ENCODE measurements at regions not wholly inside any gene's neighbourhood (a gene's known extent, or its start where the extent isn't known, plus 50 kb on each side); places are given as distances from the start of the nearest gene placed in this dataset.

GRCh38 chr2:5183031-5183430, 509.2 kb upstream of the SOX11 start:
- TF ChIP-seq KAT2A (conservative IDR thresholded peaks at IDR 0.05; ENCODE audit: control insufficient read depth, low read depth, low read length) (no peak), EZH2 (IDR thresholded peaks at IDR 0.05; ENCODE audit: borderline replicate concordance, control insufficient read depth, low read depth, low read length) (no peak), SP1 (IDR thresholded peaks at IDR 0.05; ENCODE audit: low read depth, low read length) (no peak), CTCF (IDR thresholded peaks at IDR 0.05 in 2 of 3, conservative IDR thresholded peaks at IDR 0.05 in 1 of 3; ENCODE audit: control insufficient read depth in 2 of 3, extremely low read depth in 1 of 3, insufficient read depth in 1 of 3, low read depth in 3 of 3, low read length in 3 of 3) (no peak), RAD21 (IDR thresholded peaks at IDR 0.05; ENCODE audit: insufficient read depth, low read depth, low read length) (no peak), SPI1 (IDR thresholded peaks at IDR 0.05; ENCODE audit: borderline replicate concordance, insufficient read depth, low read depth, low read length) (no peak)

Measured in GM12878 (cell line).